Osteocyte (in vitro differentiated cells): ENCODE measurements at regions not wholly inside any gene's neighbourhood (a gene's known extent, or its start where the extent isn't known, plus 50 kb on each side); places are given as distances from the start of the nearest gene placed in this dataset.
"Not testable (repeated sequence)": the region's sequence is repeated elsewhere in the genome, so short reads cannot be mapped to it uniquely, and the experiment has no call there.

Source experiments
- DNase-seq: peaks from one replicate; pipeline ENCODE4 v3.0.0; 2021; ENCODE audit warnings: mixed read lengths; ENCODE audit not compliant: unreplicated experiment; ENCODE audit errors: extremely low spot score
- H3K27ac Mint-ChIP-seq: one replicate; pipeline ENCODE4 v1.8.0; 2021; ENCODE audit warnings: mild to moderate bottlenecking, mixed read lengths; ENCODE audit not compliant: unreplicated experiment
- H3K27me3 Mint-ChIP-seq: one replicate; pipeline ENCODE4 v1.8.0; 2021; ENCODE audit warnings: mixed read lengths; ENCODE audit not compliant: unreplicated experiment
- H3K36me3 Mint-ChIP-seq: one replicate; pipeline ENCODE4 v1.8.0; 2021; ENCODE audit warnings: mixed read lengths; ENCODE audit not compliant: unreplicated experiment
- H3K4me1 Mint-ChIP-seq: one replicate; pipeline ENCODE4 v1.8.0; 2021; ENCODE audit warnings: mixed read lengths; ENCODE audit not compliant: unreplicated experiment
- H3K4me3 Mint-ChIP-seq: one replicate; pipeline ENCODE4 v1.8.0; 2021; ENCODE audit warnings: mild to moderate bottlenecking, moderate library complexity, mixed read lengths; ENCODE audit not compliant: unreplicated experiment
- H3K9me3 Mint-ChIP-seq: one replicate; pipeline ENCODE4 v1.8.0; 2021; ENCODE audit warnings: mixed read lengths; ENCODE audit not compliant: unreplicated experiment
- TF ChIP-seq, protein P1 (sequence below): fragments of 200-600 bp; sonication (generic); IDR thresholded peaks from 2 replicates; pipeline ENCODE4 v1.5.0; 2021; ENCODE audit warnings: antibody characterized with exemption, mild to moderate bottlenecking, moderate library complexity

DNA sequence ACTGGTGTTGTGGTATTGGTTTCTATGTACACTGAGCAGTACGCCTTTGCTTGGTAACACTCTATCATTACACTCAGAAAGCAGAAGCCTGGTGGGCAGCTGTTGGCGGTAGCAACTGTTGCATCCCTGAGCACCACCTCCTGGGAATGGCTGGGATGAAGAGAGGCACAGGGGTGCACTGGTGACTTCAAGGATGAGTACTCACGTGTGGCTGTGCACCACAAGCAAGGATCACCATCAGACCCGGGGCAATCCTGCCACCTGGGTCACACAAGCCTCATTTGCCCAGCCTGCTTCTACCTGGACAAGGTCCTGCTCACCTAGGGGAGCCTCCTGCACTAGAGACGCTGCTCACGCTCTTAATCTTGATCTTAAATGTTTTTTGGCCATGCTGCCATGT is 336.4 kb downstream of the SI start:
- H3K4me3 Mint-ChIP-seq: no peak overlapping the region
- no peak for DNase-seq
- peaks cover 3% of the 10 kb centered on the region for H3K9me3 Mint-ChIP-seq
- no peak overlapping the region for H3K27ac Mint-ChIP-seq
- TF ChIP-seq, protein P1, sequence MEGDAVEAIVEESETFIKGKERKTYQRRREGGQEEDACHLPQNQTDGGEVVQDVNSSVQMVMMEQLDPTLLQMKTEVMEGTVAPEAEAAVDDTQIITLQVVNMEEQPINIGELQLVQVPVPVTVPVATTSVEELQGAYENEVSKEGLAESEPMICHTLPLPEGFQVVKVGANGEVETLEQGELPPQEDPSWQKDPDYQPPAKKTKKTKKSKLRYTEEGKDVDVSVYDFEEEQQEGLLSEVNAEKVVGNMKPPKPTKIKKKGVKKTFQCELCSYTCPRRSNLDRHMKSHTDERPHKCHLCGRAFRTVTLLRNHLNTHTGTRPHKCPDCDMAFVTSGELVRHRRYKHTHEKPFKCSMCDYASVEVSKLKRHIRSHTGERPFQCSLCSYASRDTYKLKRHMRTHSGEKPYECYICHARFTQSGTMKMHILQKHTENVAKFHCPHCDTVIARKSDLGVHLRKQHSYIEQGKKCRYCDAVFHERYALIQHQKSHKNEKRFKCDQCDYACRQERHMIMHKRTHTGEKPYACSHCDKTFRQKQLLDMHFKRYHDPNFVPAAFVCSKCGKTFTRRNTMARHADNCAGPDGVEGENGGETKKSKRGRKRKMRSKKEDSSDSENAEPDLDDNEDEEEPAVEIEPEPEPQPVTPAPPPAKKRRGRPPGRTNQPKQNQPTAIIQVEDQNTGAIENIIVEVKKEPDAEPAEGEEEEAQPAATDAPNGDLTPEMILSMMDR: no peak
- H3K36me3 Mint-ChIP-seq: no peaks in the 10 kb centered on the region
- peaks cover 11% of the 10 kb centered on the region for H3K4me1 Mint-ChIP-seq
- H3K27me3 Mint-ChIP-seq: peaks cover 16% of the 10 kb centered on the region

DNA sequence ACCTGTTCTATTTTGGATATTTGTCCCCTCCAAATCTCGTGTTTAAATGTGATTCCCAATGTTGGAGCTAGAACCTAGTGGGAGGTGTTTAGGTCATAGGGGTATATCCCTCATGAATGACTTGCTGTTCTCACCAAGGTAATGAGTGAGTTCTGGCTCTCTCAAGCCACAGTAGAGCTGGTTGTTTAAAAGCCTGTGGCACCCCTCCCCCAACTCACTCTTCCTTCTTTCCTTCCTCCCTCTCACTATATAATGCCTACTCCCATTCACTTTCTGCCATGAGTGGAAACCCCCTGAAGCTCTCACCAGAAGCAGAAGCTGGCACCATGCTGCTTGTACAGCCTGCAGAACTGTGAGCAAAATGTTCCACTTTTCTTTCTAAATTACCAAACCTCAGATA is 341.1 kb downstream of the SI start:
- no peaks in the 10 kb centered on the region for H3K36me3 Mint-ChIP-seq
- DNase-seq: no peak
- no peak overlapping the region for H3K4me3 Mint-ChIP-seq
- no peak overlapping the region for H3K27ac Mint-ChIP-seq
- H3K4me1 Mint-ChIP-seq: peaks cover 11% of the 10 kb centered on the region
- peaks cover 7% of the 10 kb centered on the region for H3K27me3 Mint-ChIP-seq
- TF ChIP-seq, protein P1: no peak
- H3K9me3 Mint-ChIP-seq: peaks cover 3% of the 10 kb centered on the region

GRCh38 chr3:164732166-164732565 is 346.1 kb downstream of the SI start:
- no peak for DNase-seq
- Mint-ChIP-seq H3K27ac (no peak overlapping the region), H3K9me3 (peaks cover under 1% of the 10 kb centered on the region), H3K36me3 (no peaks in the 10 kb centered on the region), H3K4me3 (no peak overlapping the region), H3K27me3 (peaks cover 10% of the 10 kb centered on the region), H3K4me1 (peaks cover 8% of the 10 kb centered on the region)
- TF ChIP-seq, protein P1: no peak

GRCh38 chr3:164730815-164731360 is 347.4 kb downstream of the SI start:
- no peak for DNase-seq
- TF ChIP-seq, protein P1: no peak
- Mint-ChIP-seq H3K27me3 (peaks cover 6% of the 10 kb centered on the region), H3K9me3 (no peaks in the 10 kb centered on the region), H3K4me3 (no peak overlapping the region), H3K36me3 (no peaks in the 10 kb centered on the region), H3K4me1 (peaks cover 7% of the 10 kb centered on the region), H3K27ac (no peak overlapping the region)

DNA sequence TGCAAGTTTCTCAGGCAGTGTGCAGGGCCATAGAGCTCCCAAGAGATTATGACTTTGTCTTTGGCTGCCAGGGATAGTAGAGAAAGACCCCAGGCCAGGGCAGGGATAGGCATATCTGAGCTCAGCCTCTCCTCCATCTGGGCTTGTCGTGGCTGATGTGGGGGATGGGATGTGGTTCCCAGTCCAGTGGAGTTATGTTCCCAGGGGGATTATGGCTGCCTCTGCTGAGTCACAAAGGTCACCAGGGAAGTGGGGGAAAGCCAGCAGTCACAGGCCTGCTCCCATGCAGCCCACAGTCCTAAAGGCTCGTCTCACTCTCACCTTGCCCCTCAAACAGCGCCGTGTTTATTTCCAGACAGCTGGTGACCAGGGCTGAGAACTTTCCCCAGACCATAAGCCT is 354.9 kb downstream of the SI start:
- Mint-ChIP-seq H3K36me3 (no peaks in the 10 kb centered on the region), H3K27me3 (peaks cover 3% of the 10 kb centered on the region), H3K4me3 (no peak overlapping the region), H3K27ac (no peak overlapping the region), H3K4me1 (peaks cover 4% of the 10 kb centered on the region), H3K9me3 (no peaks in the 10 kb centered on the region)
- TF ChIP-seq, protein P1: no peak
- DNase-seq: no peak

- not testable (repeated sequence) for H3K4me3 Mint-ChIP-seq, H3K27me3 Mint-ChIP-seq, H3K36me3 Mint-ChIP-seq, H3K27ac Mint-ChIP-seq, DNase-seq, H3K4me1 Mint-ChIP-seq, H3K9me3 Mint-ChIP-seq
These were observed 375.5 kb downstream of the SI start for GRCh38 chr3:164702808-164703207.
